ENCODE measurements at regions not wholly inside any gene's neighbourhood (a gene's known extent, or its start where the extent isn't known, plus 50 kb on each side); places are given as distances from the start of the nearest gene placed in this dataset.
"Not testable (repeated sequence)": the region's sequence is repeated elsewhere in the genome, so short reads cannot be mapped to it uniquely, and the experiment has no call there.

DNA sequence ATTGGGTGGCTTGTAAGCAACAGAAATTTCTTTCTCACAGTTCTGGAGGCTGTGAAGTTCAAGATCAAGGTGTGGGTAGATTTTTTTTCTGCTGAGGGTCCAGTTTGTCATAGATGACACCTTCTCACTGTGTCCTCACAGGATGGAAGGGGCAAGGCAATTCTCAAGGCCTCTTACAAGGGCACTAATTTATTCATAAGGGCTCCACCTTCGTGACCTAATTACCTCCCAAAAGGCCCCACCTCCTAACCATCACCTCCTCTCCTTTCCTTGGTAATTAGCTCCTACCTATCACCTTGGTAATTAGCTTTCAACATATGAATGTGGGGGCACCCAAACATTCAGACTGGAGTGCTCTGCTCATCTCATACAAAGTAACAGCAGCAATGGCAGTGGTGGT is 92.3 kb upstream of the CD44 start:
- DNase-seq (ENCODE audit: low read depth, low spot score) = no peak

DNA sequence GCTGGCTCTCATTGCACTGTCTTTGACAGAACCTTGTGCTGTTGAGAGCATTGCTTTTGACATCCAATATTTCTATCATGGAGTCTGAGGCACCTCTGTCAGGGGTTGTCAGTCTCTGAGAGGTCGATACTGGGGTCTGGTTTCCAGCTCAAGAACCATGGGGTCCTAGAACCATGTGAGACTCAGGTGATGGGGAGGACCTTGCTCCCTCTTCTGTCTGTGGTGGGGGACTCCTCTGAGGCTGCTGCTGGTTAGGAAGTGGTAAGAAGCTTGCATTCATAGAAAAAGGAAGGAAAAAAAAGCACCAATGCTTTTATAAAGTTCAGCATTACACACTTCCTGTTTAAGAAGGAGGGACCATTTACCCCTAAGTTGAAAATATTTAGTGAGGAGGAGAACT is 91.8 kb upstream of the CD44 start:
- DNase-seq (ENCODE audit: low read depth, low spot score) = no peak

DNA sequence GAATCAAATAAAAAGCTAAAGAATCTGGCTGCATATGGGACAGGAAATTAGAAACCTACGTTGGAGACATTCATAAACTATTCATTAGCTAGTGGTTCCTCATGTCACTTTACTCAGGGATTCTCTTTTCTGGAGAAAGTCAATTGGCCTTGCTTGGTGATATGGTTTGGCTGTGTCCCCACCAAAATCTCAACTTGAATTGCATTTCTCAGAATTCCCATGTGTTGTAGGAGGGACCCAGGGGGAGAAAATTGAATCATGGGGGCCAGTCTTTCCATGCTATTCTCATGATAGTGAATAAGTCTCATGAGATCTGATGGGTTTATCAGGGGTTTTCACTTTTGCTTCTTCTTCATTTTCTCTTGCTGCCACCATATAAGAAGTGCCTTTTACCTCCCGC is 91.2 kb upstream of the CD44 start:
- no peak for DNase-seq (ENCODE audit: low read depth, low spot score)

DNA sequence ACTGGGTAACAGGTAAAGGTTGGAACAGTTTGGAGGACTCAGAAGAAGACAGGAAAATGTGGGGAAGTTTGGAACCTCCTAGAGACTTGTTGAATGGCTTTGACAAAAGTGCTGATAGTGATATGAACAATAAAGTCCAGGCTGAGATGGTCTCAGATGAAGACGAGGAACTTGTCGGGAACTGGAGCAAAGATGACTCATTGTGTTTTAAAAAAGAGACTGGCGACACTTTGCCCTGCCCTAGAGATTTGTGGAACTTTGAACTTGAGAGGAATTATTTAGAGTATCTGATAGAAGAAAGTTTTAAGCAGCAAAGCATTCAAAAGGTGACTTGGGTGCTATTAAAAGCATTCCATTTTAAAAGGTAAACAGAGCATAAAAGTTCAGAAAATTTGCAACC is 90.6 kb upstream of the CD44 start:
- DNase-seq (ENCODE audit: low read depth, low spot score) = not testable (repeated sequence)

DNA sequence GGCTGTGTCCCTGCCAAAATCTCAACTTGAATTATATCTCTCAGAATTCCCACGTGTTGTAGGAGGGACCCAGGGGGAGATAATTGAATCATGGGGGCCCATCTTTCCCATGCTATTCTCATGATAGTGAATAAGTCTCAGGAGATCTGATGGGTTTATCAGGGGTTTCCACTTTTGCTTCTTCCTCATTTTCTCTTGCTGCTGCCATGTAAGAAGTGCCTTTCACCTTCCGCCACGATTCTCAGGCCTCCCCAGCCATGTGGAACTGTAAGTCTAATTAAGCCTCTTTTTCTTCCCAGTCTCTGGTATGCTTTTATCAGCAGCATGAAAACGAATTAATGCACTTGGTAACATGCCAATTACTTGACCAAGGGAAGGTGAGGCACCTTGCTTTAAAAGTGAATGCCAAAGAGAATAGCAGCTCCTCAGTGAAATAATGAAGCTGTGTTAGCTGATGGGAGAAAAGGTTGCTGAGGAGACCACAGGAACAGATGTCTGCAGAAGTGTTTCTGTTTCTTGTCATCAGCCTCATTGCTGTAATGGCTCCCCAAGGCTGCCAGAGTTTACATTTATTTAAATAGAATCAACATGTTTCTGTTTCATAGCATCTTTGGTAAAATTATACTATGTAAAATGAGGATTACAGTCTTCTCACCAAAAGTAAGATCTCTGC is 89.0 kb upstream of the CD44 start:
- DNase-seq (ENCODE audit: low read depth, low spot score) = no peak

DNA sequence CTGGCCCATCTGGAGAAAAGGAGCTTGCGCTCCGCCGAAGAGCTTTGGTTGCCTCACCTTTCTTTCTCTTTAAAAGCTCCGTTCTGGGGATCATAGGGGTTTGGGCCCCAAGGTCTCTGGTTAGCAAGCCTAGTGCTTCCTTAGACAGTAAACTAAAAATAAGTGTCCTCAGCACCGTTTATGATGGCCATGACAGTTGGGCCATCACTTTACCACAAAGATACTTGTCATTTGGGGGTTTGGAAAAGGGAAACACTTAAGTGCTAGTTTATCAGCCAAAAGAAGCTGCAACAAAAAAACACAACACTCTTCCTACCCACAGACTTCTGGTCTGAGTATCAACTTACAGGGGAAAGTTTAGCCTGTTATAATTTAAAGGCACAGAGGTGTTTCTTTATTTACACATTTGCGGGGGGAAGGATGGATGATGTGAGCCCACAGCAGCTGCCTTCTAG is 88.4 kb upstream of the CD44 start:
- DNase-seq (ENCODE audit: low read depth, low spot score) = no peak

DNA sequence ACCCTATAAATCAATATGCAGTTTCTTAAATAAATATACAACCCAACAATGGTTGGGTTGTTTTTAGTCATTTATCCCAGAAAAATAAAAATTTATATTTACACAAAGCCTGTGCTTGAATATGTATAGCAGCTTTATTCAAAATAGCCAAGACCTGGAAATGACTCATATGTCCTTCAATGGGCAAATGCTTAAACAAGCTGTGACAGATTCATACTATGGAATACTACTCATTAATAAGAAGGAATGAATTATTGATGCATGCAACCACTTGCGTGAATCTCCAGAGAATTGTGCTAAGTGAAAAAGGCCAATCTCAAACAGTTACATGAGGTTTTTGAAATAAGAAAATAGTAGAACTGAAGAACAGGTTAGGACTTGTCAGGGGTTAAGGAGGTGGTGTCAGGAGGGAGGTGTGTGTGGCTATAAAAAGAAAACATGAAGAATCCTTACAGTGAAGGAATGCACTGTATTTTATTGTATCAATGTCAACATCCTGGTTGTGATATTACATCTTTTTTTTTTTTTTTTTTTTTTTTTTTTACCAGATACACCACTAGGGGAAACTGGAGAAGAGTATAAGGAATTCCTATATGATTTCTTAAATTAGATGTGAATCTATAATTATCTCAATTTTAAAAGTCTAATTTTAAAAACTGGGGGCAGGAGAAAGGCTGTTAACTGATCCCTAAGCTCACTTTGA is 82.4 kb upstream of the CD44 start:
- DNase-seq (ENCODE audit: low read depth, low spot score) = no peak

DNA sequence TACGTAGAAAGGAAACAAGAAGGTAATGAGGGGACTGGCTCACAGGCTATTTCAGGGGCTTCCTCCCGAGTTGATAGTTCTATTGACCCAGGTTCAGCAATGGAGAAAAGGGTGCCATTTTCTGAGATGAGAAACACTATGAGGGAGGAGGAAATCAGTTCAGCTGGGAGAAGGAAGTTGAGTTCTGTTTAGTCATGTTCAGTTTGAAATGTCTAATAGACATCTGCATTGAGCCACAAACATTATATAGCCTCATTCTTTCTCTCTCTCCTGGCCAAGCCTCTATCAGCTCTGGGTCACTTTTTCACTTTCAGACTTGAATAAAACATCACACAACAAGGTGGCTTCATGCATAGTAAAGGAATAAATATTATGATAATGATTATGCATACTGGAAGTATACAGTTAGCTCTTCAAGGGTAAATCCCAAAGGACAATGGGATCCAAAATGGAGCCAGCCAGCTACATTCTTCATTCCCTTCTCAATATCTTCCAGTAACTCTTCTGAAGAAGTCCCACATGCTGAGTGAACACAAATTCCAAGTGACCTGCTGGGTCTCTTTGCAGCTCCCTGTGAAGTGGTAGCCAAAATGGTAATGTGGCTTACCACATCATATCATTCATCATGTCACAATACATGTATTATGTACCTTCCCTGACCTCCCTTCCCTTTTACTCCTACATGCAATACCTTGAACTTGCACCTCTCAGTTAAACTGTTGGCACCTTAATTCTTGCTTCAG is 80.9 kb upstream of the CD44 start:
- no peak for DNase-seq (ENCODE audit: low read depth, low spot score)

DNA sequence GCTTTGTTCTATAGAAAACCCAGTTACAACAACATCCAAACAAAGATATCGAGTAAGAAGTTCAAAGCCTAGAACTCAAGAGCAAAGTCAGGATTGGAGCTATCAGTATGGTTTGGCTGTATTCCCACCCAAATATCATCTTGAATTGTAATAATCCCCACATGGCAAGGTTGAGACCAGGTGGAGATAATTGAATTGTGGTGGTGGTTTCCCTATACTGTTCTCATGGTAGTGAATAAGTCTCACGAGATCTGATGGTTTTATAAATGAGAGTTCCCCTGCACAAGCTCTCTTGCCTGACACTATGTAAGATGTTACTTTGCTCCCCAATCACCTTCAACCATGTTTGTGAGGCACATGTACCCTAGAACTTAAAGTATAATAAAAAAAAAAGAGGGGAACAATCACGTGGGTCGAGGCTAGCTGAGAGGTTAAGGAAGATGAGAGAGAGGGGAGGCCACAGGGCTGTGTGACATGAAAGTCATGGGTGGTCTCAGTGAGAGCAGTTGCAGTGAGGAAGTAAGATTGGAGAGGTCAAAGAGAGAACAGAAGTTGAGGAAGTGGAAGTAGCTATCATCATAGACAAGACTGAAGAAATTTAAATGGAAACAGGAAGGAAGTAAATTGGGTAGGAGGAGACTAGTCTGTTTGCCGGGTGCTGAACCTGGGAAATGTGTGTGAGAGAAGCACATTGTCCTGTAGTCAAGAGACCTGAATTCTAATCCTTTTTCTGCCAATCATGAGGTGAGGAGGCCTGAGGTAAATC is 80.1 kb upstream of the CD44 start:
- DNase-seq (ENCODE audit: low read depth, low spot score) = no peak

DNA sequence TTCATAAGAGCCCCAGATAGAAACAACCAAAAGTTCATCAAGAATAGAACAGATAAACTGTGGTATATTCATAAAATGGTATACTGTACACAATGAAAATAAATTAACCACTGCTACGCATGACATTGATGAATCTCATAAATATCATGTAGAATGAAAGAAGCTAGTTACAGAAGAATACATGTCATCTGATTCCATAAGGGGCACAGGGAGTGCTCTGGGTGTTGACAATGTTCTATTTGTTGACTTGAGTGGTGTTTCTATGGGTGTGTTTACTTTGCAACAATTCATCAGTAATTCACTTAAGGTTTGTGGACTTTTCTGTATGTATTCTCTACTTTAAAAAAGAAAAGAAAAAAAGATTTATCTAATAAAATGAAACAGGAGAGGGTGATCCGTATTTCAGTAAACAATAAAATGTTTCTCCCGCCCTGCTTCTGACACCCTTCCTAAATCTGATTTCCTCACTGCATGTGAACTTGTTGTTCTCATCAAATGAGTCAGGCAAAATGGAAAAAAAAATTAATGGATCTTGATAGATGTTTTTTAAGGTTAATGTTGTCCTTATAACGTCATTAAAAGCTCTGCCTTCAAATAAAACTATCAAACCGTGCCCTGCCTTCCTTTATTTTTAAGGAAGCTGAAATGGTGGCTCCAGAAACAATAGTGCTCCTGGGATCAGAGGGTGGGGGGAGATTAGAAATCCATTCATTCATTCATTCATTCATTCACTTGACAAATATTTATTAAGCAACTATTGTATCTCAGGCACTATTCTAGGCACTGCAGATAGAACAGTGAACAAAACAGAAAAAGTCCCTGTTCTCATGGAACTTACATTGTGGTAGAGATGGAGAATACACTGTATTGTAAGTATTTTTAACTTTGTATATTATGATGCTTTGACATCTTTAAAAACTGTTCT is 77.2 kb upstream of the CD44 start:
- no peak for DNase-seq (ENCODE audit: low read depth, low spot score)

DNA sequence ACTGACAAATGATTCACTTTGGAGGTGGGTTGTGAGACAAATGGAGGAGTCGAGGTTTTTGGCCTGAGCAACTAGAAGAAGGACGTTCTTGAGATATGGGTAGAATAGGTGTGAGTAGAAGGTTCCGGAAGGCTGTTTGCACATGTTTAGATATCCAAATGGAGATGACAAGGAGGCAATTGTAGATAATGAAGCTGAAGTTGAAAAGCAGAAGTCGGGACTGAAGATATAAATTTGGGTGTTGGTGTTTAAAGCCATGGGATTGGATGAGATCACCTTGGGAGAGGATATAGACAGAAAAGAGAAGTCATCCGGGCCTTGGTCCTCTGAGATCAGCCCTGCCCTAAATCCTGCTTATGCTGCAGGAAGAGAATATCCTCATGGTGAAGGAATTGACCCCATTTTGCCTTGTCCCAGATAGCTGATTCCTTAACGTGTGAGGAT is 75.5 kb upstream of the CD44 start:
- no peak for DNase-seq (ENCODE audit: low read depth, low spot score)

DNA sequence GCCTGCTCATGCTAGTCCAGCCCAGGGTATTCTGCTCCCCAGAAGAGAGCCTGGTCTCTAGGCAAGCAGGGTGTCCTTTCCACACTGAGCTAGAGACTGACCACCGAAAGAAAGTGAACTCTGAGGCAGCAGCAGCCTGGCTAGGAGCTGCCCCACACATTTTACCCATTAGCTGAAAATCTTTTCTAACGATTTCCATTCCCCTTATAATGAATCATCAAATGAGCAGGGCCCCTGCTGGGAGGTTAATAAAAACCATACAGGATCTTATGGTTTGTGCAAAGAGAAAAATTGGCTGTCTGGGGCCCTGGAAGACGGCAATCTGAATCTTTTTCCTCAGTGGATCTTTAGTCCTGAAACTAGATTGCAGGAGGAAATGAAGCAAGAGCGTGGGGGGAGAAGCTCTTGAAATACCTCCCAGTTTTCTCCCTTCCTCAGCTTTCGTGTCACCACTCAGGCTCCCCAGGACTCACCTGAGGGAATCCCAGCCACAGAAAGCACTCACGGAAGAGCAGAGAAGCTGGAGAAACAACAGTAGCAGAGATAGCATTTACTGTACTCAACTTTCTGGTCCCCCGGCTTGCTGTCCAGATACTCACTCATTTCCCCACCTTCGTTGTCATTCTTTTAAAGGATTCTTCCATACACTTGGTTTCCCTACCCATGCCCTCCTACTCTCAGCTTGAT is 74.7 kb upstream of the CD44 start:
- DNase-seq (ENCODE audit: low read depth, low spot score) = no peak

DNA sequence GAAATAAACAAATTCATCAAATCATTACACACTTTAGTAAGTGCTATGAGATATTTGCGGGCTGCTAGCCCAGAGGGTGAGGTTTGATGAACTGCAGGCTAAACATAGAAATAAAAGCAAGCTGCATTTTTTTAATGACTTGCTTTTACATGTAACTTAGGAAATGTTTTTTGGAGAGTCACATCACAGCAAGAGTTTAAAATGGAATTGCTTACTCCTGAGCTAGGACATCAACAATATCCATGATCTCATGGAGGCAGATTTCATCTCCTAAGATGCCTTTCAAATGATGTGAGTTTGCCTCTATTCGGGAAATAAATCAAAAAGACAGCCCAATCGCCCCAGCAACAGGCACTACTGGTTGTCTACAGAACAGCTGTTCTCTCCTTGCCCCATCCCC is 73.4 kb upstream of the CD44 start:
- DNase-seq (ENCODE audit: low read depth, low spot score) = no peak

DNA sequence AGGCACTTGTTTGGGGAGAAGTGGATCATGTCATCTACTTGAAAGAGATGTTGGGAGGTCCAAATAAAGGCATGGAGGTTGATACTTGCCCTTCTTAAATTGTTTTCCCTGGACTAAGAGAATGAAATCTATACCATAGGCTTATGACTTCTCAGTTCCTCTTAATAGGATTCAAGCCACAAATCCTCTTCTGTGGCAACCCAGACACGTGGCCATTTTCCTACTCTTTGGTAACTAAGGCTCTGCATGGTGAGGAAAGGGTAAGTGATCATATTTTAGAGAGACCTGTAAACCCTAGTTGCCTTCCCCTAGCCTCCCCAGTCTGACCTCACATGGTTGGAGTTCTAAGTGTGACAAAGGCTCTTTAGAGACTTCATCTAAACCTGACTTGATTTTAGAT is 72.9 kb upstream of the CD44 start:
- DNase-seq (ENCODE audit: low read depth, low spot score) = no peak

DNA sequence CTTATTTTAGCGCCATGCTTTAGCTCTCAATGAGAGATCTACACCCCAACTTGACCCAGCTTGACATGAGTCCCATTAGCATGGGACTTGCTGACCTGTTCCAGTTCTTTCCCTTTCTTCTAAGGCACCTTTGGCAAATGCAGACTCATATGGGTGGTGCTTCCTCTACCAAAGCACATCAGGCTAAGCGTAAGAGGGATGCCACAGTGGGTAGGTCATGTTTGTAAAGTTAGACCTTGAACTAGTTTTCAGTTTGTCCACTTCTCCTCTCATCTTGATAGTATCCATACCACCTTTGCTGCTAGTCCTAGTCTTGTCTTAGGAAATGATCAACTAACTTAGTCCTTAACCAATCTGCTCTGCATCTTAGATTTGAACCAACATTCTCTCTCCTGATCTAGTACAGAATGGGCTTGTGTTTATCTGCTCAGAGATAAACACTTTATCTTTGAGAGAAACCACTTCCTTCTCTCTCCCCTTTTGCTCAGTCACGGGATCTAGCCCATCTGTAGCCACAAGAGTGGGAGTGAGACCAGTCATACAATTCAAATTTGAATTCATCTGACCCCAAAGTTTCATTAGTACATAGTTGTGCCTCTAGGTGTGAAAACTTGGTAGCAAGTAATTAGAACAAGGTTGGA is 72.1 kb upstream of the CD44 start:
- DNase-seq (ENCODE audit: low read depth, low spot score) = no peak

DNA sequence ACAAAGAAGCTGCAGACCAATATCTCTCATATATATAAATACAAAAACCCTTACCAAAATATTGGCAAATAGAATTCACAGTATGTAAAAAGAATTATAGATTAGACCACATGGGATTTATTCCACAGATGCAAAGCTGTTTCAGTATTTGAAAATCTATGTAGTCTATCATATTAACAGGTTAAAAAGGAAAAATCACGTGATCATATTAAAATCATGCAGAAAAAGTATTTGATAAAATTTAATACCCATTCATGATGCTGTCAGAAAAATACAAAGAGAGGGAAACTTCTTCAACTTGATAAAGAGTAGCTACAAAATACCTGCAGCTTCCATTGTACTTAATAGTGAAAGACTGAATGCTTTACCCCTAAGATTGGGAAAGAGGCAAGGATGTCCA is 67.2 kb upstream of the CD44 start:
- no peak for DNase-seq (ENCODE audit: low read depth, low spot score)

DNA sequence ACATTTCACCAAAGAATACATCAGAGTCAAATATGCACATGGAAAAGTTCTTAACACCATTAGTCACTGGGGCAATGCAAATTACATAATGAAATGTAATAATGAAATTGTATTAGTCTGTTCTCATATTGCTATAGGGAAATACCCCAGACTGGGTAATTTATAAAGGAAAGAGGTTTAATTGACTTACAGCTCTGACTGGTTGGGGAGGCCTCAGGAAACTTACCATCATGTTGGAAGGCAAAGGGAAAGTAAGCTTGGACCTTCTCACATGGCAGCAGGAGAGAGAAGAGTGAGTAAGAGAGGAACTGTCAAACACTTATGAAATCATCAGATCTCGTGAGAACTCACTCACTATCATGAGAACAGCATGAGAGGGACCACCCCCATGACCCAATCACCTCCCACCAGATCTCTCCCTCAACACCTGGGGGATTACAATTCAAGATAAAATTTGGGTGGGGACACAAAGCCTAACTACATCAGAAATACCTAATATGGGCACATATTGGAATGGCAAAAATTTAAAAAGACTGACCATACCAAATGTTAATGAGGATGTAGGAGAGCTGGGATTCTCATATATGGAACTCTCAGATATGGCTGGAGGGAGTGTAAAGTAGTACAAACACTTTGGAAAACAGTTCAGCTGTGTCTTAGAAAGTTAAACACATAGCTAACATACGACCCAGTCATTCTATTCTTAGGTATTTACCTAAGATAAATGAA is 65.1 kb upstream of the CD44 start:
- DNase-seq (ENCODE audit: low read depth, low spot score) = no peak

DNA sequence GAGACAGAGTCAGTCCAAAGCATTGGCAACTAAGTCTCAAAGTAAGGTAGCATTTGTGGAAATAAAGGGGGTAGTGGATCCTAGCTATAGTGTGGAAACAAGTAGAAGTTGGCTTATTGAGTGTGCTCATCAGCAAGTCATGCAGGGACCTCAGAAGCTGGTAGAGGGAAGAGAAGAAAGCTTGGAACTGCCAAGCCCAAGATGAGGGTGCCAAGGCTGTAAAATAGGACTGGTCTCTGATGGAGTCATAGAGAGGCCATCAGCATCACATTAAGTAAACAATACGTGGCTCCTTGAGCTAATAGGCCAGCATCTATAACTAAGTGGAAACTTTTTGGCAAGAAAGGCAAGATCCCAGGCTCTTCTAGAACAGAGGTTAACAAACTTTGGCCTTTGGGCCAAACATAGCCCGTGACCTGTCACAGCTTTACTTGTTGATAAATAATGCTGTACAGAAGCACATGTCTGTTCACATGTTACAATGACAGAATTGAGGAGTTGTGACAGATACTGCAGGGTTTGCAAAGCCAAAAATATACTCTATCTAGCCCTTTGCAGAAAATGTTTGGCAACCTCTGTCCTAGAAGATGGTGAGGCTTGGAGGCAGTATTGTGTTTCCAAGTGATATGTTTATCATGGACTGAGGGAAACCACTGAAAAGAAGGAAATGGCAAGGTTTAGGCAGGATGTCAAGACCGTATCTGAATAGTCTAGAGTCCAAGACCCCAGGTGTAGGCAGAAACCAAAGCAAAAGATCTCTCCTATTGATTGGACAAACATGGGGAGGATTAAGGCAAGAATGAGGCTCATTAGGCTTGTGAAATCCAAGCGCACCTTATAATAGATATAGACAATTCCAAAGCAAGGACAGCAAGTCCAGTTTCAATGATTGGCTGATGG is 62.5 kb upstream of the CD44 start:
- DNase-seq (ENCODE audit: low read depth, low spot score) = no peak

Data from pulmonary artery endothelial cell (primary cell).